WERI-Rb-1 (cell line): ENCODE measurements at regions not wholly inside any gene's neighbourhood (a gene's known extent, or its start where the extent isn't known, plus 50 kb on each side); places are given as distances from the start of the nearest gene placed in this dataset.
A peak's percentile ranks its signal among the peaks of the same experiment; 100 is the strongest.
"Not testable (repeated sequence)": the region's sequence is repeated elsewhere in the genome, so short reads cannot be mapped to it uniquely, and the experiment has no call there.

Experiments used
- DNase-seq: peaks from one replicate; pipeline ENCODE4 v3.0.0-alpha.2; 2020
- H3K27ac ChIP-seq: fragments of 250-450 bp; sonication (Bioruptor Pico); 2 replicates; pipeline ENCODE4 v1.5.1; 2020; ENCODE audit warnings: mild to moderate bottlenecking, moderate library complexity
- H3K27me3 ChIP-seq: fragments of 250-450 bp; sonication (Bioruptor Pico); 2 replicates; pipeline ENCODE4 v1.5.1; 2021; ENCODE audit warnings: mild to moderate bottlenecking, low read depth, moderate library complexity; ENCODE audit not compliant: insufficient read depth, severe bottlenecking
- H3K36me3 ChIP-seq: fragments of 250-450 bp; sonication (Bioruptor Pico); 2 replicates; pipeline ENCODE4 v1.5.1; 2020; ENCODE audit warnings: mild to moderate bottlenecking, moderate library complexity
- H3K4me3 ChIP-seq: 2 replicates; pipeline ENCODE4 v1.5.1; 2011; ENCODE audit warnings: low read depth, mild to moderate bottlenecking, control low read depth, low read length
- H3K9me3 ChIP-seq: fragments of 250-450 bp; sonication (Bioruptor Pico); 2 replicates; pipeline ENCODE4 v1.5.1; 2021; ENCODE audit warnings: mild to moderate bottlenecking, moderate library complexity; ENCODE audit not compliant: severe bottlenecking
- TF ChIP-seq, protein P1 (sequence below): IDR thresholded peaks from 2 replicates; pipeline ENCODE4 v1.5.1; 2011; ENCODE audit warnings: low read depth, mild to moderate bottlenecking, control low read depth, inconsistent platforms, low read length

DNA sequence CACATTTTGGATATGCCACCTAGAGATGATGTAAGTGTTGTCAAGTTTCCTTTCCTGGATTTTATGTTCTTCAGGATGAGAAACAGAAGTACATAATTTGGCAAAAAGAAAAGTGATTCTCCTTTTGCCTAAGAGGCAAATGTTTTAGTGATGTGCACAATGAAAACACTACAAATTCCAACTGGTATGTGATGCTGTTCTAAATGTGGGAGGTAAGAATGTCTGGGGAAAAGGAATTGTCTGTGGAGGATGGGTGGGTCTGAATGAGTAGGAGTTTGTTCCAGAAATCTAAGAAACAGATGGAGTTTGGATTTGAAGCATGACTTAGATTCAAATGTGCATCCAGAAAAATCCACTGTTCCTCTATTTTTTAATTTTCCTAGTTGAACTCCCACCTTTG is 473.6 kb upstream of the SPRY2 start:
- Histone ChIP-seq H3K4me3 (no peak overlapping the region), H3K9me3 (no peaks in the 10 kb centered on the region), H3K36me3 (no peaks in the 10 kb centered on the region), H3K27me3 (no peaks in the 10 kb centered on the region), H3K27ac (no peak overlapping the region)
- TF ChIP-seq, protein P1, sequence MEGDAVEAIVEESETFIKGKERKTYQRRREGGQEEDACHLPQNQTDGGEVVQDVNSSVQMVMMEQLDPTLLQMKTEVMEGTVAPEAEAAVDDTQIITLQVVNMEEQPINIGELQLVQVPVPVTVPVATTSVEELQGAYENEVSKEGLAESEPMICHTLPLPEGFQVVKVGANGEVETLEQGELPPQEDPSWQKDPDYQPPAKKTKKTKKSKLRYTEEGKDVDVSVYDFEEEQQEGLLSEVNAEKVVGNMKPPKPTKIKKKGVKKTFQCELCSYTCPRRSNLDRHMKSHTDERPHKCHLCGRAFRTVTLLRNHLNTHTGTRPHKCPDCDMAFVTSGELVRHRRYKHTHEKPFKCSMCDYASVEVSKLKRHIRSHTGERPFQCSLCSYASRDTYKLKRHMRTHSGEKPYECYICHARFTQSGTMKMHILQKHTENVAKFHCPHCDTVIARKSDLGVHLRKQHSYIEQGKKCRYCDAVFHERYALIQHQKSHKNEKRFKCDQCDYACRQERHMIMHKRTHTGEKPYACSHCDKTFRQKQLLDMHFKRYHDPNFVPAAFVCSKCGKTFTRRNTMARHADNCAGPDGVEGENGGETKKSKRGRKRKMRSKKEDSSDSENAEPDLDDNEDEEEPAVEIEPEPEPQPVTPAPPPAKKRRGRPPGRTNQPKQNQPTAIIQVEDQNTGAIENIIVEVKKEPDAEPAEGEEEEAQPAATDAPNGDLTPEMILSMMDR, result no peak
- no peak for DNase-seq

DNA sequence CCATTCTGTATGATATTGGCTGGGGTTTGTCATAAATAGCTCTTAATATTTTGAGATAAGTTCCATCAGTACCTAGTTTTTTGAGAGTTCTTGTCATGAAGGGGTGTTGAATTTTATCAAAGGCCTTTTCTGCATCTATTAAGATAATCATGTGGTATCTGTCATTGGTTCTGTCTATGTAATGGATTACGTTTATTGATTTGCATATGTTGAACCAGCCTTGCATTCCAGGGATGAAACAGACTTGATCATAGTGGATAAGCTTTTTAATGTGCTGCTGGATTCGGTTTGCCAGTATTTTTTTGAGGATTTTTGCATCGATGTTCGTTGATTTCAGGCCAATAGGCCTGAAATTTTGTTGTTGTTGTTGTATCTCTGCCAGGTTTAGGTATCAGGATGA is 469.4 kb upstream of the SPRY2 start:
- not testable (repeated sequence) for H3K27ac ChIP-seq, H3K27me3 ChIP-seq, H3K4me3 ChIP-seq, H3K36me3 ChIP-seq, H3K9me3 ChIP-seq, DNase-seq

DNA sequence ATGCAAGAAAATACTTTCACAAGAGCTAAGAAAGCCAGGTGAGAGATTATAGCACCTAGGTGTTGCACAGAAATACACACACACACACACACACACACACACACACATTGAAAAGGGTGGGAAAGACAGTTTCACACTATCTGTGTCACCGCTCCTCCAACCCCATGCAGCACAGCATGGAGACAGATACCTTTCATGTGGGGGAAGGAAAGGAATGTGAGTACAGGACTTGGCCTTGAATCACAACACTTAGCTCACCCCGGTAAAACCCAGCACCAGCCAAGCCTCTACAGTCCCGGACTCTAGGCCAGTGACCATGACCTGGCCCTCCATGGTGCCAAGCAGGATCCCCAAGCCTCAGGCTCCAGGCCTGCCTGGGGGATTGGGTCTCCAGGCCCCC is 462.0 kb upstream of the SPRY2 start:
- Histone ChIP-seq H3K27me3 (no peaks in the 10 kb centered on the region), H3K36me3 (no peaks in the 10 kb centered on the region), H3K9me3 (no peaks in the 10 kb centered on the region), H3K4me3 (no peak overlapping the region), H3K27ac (no peak overlapping the region)
- no peak for DNase-seq
- TF ChIP-seq, protein P1, result no peak

DNA sequence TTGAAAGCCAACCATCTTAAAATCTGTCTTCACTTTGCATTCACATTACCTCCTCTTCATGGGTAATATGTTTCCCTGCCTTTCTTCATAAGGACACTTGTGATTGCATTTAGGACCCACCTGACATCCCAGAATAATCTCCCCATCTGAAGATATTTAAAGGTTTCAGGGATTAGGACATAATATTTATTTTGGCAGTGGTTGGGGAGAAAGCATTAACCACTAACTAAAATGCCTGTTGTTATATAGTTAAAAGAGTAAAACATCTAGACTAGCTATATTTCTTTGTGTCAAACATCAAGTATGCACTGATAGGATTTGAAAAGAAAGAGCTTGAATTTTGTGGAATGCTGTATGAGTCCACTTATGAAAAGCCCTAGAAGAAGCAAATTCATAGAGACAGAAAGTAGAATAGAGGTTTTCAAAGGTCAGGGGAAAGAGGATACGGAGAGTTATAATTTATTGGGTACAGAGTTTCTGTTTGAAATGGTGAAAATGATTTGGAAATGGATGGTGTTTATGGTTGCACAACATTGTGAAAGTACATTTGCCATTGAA is 457.7 kb upstream of the SPRY2 start:
- TF ChIP-seq, protein P1, result no peak
- Histone ChIP-seq H3K4me3 (no peak overlapping the region), H3K27ac (no peak overlapping the region), H3K36me3 (no peaks in the 10 kb centered on the region), H3K27me3 (no peaks in the 10 kb centered on the region), H3K9me3 (no peaks in the 10 kb centered on the region)
- no peak for DNase-seq

DNA sequence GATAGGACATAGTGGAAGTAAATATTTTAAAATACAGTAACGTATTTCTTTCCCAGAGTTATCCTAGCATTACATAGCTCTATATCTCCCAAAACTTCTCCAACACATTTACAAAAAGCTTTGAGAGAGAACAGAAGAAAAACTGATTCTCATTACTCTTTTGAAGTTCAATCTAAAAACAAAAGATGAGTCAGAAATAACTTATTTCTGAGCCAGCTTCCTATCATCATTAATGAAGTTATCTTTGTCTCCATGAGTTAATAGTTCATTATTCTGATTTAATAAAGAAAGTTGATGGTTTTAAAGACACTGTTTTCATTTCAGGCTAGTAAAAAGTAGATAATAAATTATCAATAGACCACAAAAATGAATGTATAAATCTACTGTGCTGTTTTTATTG is 446.7 kb upstream of the SPRY2 start:
- Histone ChIP-seq H3K27ac (no peak overlapping the region), H3K27me3 (no peaks in the 10 kb centered on the region), H3K9me3 (no peaks in the 10 kb centered on the region), H3K36me3 (no peaks in the 10 kb centered on the region), H3K4me3 (no peak overlapping the region)
- TF ChIP-seq, protein P1, result no peak
- DNase-seq, result no peak

DNA sequence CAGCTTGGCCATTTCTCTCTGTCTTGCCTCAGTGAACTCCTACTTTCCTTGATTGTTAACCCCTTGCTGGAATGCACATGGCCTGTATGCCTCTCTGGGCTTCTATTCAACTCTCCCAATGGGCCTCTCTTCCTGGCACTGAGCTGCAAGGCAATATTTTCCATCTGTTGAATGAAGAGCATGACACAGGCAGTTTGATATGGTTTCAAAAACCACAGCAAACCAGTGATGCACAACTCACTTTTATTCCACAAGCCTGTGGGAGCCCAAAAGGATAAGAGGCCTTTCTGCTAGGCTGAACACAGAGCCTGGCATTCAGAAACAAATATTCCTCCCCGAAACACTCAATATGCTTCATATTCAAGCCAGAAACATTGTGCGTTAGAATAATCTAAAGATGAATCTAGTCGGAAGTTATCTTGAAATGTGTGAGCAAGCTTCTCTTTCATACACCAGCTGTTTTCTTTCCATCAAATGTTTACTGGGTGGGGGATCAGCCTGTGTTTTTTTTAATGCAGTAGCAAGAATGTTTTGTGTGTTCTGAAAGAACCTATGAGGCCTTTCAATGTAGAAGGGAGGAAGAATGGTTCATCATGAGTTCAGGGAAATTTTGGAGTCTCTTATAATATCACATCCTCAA is 443.1 kb upstream of the SPRY2 start:
- Histone ChIP-seq H3K27ac (no peak overlapping the region), H3K27me3 (no peaks in the 10 kb centered on the region), H3K36me3 (no peaks in the 10 kb centered on the region), H3K9me3 (no peaks in the 10 kb centered on the region), H3K4me3 (no peak overlapping the region)
- TF ChIP-seq, protein P1, result no peak
- peak; percentile 6 for DNase-seq
